Effector memory CD8-positive, alpha-beta T cell (primary cell): ENCODE measurements at regions not wholly inside any gene's neighbourhood (a gene's known extent, or its start where the extent isn't known, plus 50 kb on each side); places are given as distances from the start of the nearest gene placed in this dataset.

ENCODE experiments used
- ATAC-seq: fragments of 150-1000 bp; cut with Tn5 transposase; replicated peaks from 2 replicates; pipeline ENCODE4 v1.10.0; 2021; ENCODE audit warnings: mild to moderate bottlenecking, moderate library complexity
- DNase-seq, 3 experiments: peaks; one replicate each; pipeline ENCODE4 v3.0.0; 2021
- H3K27ac Mint-ChIP-seq, 2 donors: one replicate each; pipeline ENCODE4 v1.8.0; 2022; ENCODE audit warnings: mild to moderate bottlenecking in 2 of 2, mixed read lengths in 2 of 2, moderate library complexity in 2 of 2
- H3K27me3 Mint-ChIP-seq, 2 donors: one replicate each; pipeline ENCODE4 v1.8.0; 2022; ENCODE audit warnings: mixed read lengths in 2 of 2
- H3K36me3 Mint-ChIP-seq: one replicate; pipeline ENCODE4 v1.8.0; 2022; ENCODE audit warnings: mild to moderate bottlenecking, moderate library complexity, mixed read lengths; ENCODE audit not compliant: insufficient read depth
- H3K4me1 Mint-ChIP-seq, 2 donors: one replicate each; pipeline ENCODE4 v1.8.0; 2022; ENCODE audit warnings: low read depth in 2 of 2, mixed read lengths in 2 of 2
- H3K4me3 Mint-ChIP-seq, 2 donors: one replicate each; pipeline ENCODE4 v1.8.0; 2022; ENCODE audit warnings: mild to moderate bottlenecking in 2 of 2, mixed read lengths in 2 of 2, moderate library complexity in 2 of 2
- H3K9me3 Mint-ChIP-seq, 2 donors: one replicate each; pipeline ENCODE4 v1.8.0; 2022; ENCODE audit warnings: mixed read lengths in 2 of 2

- Mint-ChIP-seq H3K9me3 (peaks cover 0 to 6% of the 10 kb centered on the region in 2 donors), H3K27me3 (peaks cover 6 to 8% of the 10 kb centered on the region in 2 donors), H3K4me1 (no peaks in the 10 kb centered on the region), H3K4me3 (no peak overlapping the region), H3K27ac (no peak overlapping the region), H3K36me3 (no peaks in the 10 kb centered on the region)
- ATAC-seq (no peak), DNase-seq (no peak)
These were observed 73.7 kb downstream of the MINAR2 start for GRCh38 chr5:129821477-129822131.

GRCh38 chr5:129830288-129830687, 74.0 kb upstream of the CHSY3 start:
- Mint-ChIP-seq H3K4me3 (no peak overlapping the region), H3K4me1 (no peaks in the 10 kb centered on the region), H3K27ac (no peak overlapping the region), H3K27me3 (no peaks in the 10 kb centered on the region), H3K36me3 (no peaks in the 10 kb centered on the region), H3K9me3 (peaks cover 0 to 1% of the 10 kb centered on the region in 2 donors)
- no peak for DNase-seq
- no peak for ATAC-seq

GRCh38 chr5:129836321-129836720, 67.9 kb upstream of the CHSY3 start:
- no peaks in the 10 kb centered on the region for H3K27me3 Mint-ChIP-seq
- peaks cover 0 to 1% of the 10 kb centered on the region in 2 donors for H3K9me3 Mint-ChIP-seq
- no peak for DNase-seq
- no peak overlapping the region for H3K27ac Mint-ChIP-seq
- no peaks in the 10 kb centered on the region for H3K36me3 Mint-ChIP-seq
- no peak for ATAC-seq
- H3K4me3 Mint-ChIP-seq = no peak overlapping the region
- no peaks in the 10 kb centered on the region for H3K4me1 Mint-ChIP-seq

- ATAC-seq (no peak), DNase-seq (no peak)
- Mint-ChIP-seq H3K9me3 (peaks cover 0 to 5% of the 10 kb centered on the region in 2 donors), H3K27me3 (no peaks in the 10 kb centered on the region), H3K4me3 (no peak overlapping the region), H3K4me1 (no peaks in the 10 kb centered on the region), H3K27ac (no peak overlapping the region), H3K36me3 (no peaks in the 10 kb centered on the region)
These were observed 59.5 kb upstream of the CHSY3 start for GRCh38 chr5:129844764-129845163.

- peak; percentile 47 for ATAC-seq
- DNase-seq = peak; percentile 41 to 45 (median 43)
- Mint-ChIP-seq H3K9me3 (no peaks in the 10 kb centered on the region), H3K4me1 (no peaks in the 10 kb centered on the region), H3K27me3 (no peaks in the 10 kb centered on the region), H3K27ac (no peak overlapping the region), H3K36me3 (no peaks in the 10 kb centered on the region), H3K4me3 (no peak overlapping the region)
These were observed 51.4 kb upstream of the CHSY3 start for GRCh38 chr5:129852747-129853352.

- Mint-ChIP-seq H3K4me1 (no peaks in the 10 kb centered on the region), H3K9me3 (no peaks in the 10 kb centered on the region), H3K27ac (no peak overlapping the region), H3K36me3 (no peaks in the 10 kb centered on the region), H3K27me3 (no peaks in the 10 kb centered on the region), H3K4me3 (no peak overlapping the region)
- ATAC-seq (no peak), DNase-seq (no peak)
These were observed 50.7 kb upstream of the CHSY3 start for GRCh38 chr5:129853588-129853987.
